ENCODE measurements at regions not wholly inside any gene's neighbourhood (a gene's known extent, or its start where the extent isn't known, plus 50 kb on each side); places are given as distances from the start of the nearest gene placed in this dataset.
"Not testable (repeated sequence)": the region's sequence is repeated elsewhere in the genome, so short reads cannot be mapped to it uniquely, and the experiment has no call there.

- Mint-ChIP-seq H3K36me3 (ENCODE audit: unreplicated experiment) (no peaks in the 10 kb centered on the region), H3K9me3 (ENCODE audit: unreplicated experiment) (peaks cover 72% of the 10 kb centered on the region), H3K27me3 (ENCODE audit: unreplicated experiment) (no peaks in the 10 kb centered on the region), H3K4me3 (ENCODE audit: unreplicated experiment) (no peak overlapping the region), H3K27ac (ENCODE audit: unreplicated experiment) (no peak overlapping the region), H3K4me1 (ENCODE audit: unreplicated experiment) (no peaks in the 10 kb centered on the region)
- no peak for DNase-seq (ENCODE audit: extremely low spot score, unreplicated experiment)
- no peak for TF ChIP-seq CTCF (IDR thresholded peaks at IDR 0.05)
Measured at GRCh38 chr14:106067935-106068334, 541.6 kb downstream of the TMEM121 start.

GRCh38 chr14:106069804-106070625 is 543.6 kb downstream of the TMEM121 start:
- Mint-ChIP-seq H3K4me3 (ENCODE audit: unreplicated experiment) (no peak overlapping the region), H3K4me1 (ENCODE audit: unreplicated experiment) (no peaks in the 10 kb centered on the region), H3K9me3 (ENCODE audit: unreplicated experiment) (peaks cover 66% of the 10 kb centered on the region), H3K27me3 (ENCODE audit: unreplicated experiment) (no peaks in the 10 kb centered on the region), H3K36me3 (ENCODE audit: unreplicated experiment) (no peaks in the 10 kb centered on the region), H3K27ac (ENCODE audit: unreplicated experiment) (no peak overlapping the region)
- no peak for DNase-seq (ENCODE audit: extremely low spot score, unreplicated experiment)
- no peak for TF ChIP-seq CTCF (IDR thresholded peaks at IDR 0.05)

- Mint-ChIP-seq H3K9me3 (ENCODE audit: unreplicated experiment) (peaks cover 9% of the 10 kb centered on the region), H3K4me3 (ENCODE audit: unreplicated experiment) (no peak overlapping the region)
Measured at GRCh38 chr14:106080922-106081321, 554.5 kb downstream of the TMEM121 start.

GRCh38 chr14:106081721-106082120 is 555.3 kb downstream of the TMEM121 start:
- not testable (repeated sequence) for DNase-seq (ENCODE audit: extremely low spot score, unreplicated experiment); H3K4me1 Mint-ChIP-seq (ENCODE audit: unreplicated experiment); H3K27ac Mint-ChIP-seq (ENCODE audit: unreplicated experiment); H3K9me3 Mint-ChIP-seq (ENCODE audit: unreplicated experiment); H3K27me3 Mint-ChIP-seq (ENCODE audit: unreplicated experiment); H3K36me3 Mint-ChIP-seq (ENCODE audit: unreplicated experiment); H3K4me3 Mint-ChIP-seq (ENCODE audit: unreplicated experiment)

More at GRCh38 chr14:106080922-106081321, 554.5 kb downstream of the TMEM121 start:
- no peaks in the 10 kb centered on the region for H3K4me1 Mint-ChIP-seq (ENCODE audit: unreplicated experiment)
- H3K36me3 Mint-ChIP-seq (ENCODE audit: unreplicated experiment): no peaks in the 10 kb centered on the region
- no peaks in the 10 kb centered on the region for H3K27me3 Mint-ChIP-seq (ENCODE audit: unreplicated experiment)
- H3K27ac Mint-ChIP-seq (ENCODE audit: unreplicated experiment): no peak overlapping the region
- TF ChIP-seq CTCF (IDR thresholded peaks at IDR 0.05): no peak
- DNase-seq (ENCODE audit: extremely low spot score, unreplicated experiment): no peak

- Mint-ChIP-seq H3K4me1 (ENCODE audit: unreplicated experiment) (no peaks in the 10 kb centered on the region), H3K9me3 (ENCODE audit: unreplicated experiment) (peaks cover 9% of the 10 kb centered on the region)
Measured at GRCh38 chr14:106083082-106083481, 556.7 kb downstream of the TMEM121 start.

More at GRCh38 chr14:106083082-106083481, 556.7 kb downstream of the TMEM121 start:
- no peaks in the 10 kb centered on the region for H3K27me3 Mint-ChIP-seq (ENCODE audit: unreplicated experiment)
- DNase-seq (ENCODE audit: extremely low spot score, unreplicated experiment): no peak
- H3K36me3 Mint-ChIP-seq (ENCODE audit: unreplicated experiment): no peaks in the 10 kb centered on the region
- TF ChIP-seq CTCF (IDR thresholded peaks at IDR 0.05): no peak
- no peak overlapping the region for H3K27ac Mint-ChIP-seq (ENCODE audit: unreplicated experiment)
- no peak overlapping the region for H3K4me3 Mint-ChIP-seq (ENCODE audit: unreplicated experiment)

All from osteocyte (in vitro differentiated cells).